Left lung (tissue), 4 donors: ENCODE measurements at regions not wholly inside any gene's neighbourhood (a gene's known extent, or its start where the extent isn't known, plus 50 kb on each side); places are given as distances from the start of the nearest gene placed in this dataset.

Experiments used
- ATAC-seq: fragments of 200-7000 bp; cut with Tn5 transposase; one replicate; pipeline ENCODE4 v1.9.1; 2020; ENCODE audit warnings: moderate library complexity
- DNase-seq, 4 donors: peaks; one replicate each; pipeline ENCODE4 v3.0.0-alpha.2; 2013 to 2020
- H3K27ac ChIP-seq, 2 donors: fragments of 200-600 bp; sonication (generic) in 1 of 2; one replicate each; pipeline versions ENCODE4 v1.5.0 to v1.8.0; 2020 to 2021
- H3K27me3 ChIP-seq, 2 donors: fragments of 200-600 bp; sonication (generic) in 1 of 2; one replicate each; pipeline versions ENCODE4 v1.5.0 to v1.8.0; 2020 to 2021
- H3K36me3 ChIP-seq, 2 donors: fragments of 200-600 bp; sonication (generic) in 1 of 2; one replicate each; pipeline versions ENCODE4 v1.5.0 to v1.8.0; 2020 to 2021
- H3K4me1 ChIP-seq, 2 donors: fragments of 200-600 bp; one replicate each; pipeline ENCODE4 v1.8.0; 2021
- H3K4me3 ChIP-seq, 2 donors: fragments of 200-600 bp; sonication (generic) in 1 of 2; one replicate each; pipeline versions ENCODE4 v1.5.0 to v1.8.0; 2020 to 2021; ENCODE audit warnings: mild to moderate bottlenecking in 1 of 2
- H3K9me3 ChIP-seq, 2 donors: fragments of 200-600 bp; sonication (generic) in 1 of 2; one replicate each; pipeline versions ENCODE4 v1.5.0 to v1.8.0; 2020 to 2021
- intact Hi-C, 2 donors: fragments of 100-400 bp; cut with DNase I; formaldehyde crosslinking; loops; one replicate each; pipeline versions ENCODE4 v1.11.2 to v1.14.2; 2022
- TF ChIP-seq, protein P1 (sequence below), 2 donors: fragments of 200-600 bp; sonication (generic) in 1 of 2; IDR thresholded peaks; one replicate each; pipeline versions ENCODE4 v1.5.0 to v1.8.0; 2021; ENCODE audit warnings: antibody characterized with exemption in 2 of 2
- donor health status: DM: no; HTN: yes; CAD: no.
- donor health status: DM: no; HTN: no; CAD: no.

DNA sequence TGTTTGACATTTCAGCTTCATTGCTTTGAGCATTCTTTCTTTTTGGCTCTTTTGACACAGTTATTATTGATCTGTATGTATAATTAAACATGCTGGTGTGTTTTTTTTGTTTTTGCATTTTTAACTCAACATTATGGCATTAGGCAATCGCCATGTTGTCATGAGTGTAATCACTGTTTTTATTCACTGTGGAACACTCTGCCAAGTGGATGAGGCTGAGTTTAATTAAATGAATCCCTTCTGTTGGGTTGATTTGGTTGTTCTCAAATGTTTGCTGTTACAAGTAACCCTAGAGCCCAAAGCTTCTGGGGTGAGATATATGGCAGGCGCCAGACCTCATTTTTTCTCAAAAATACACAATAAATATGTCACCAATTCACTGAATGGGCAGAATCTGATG lies 428.1 kb downstream of the MATN1 start:
- Histone ChIP-seq H3K27me3 (peaks cover 5 to 14% of the 10 kb centered on the region in 2 donors), H3K4me1 (no peaks in the 10 kb centered on the region), H3K36me3 (no peaks in the 10 kb centered on the region), H3K27ac (no peak overlapping the region), H3K9me3 (no peaks in the 10 kb centered on the region), H3K4me3 (no peak overlapping the region)
- DNase-seq (no peak), ATAC-seq (no peak)
- intact Hi-C loops: no loop called here
- TF ChIP-seq, protein P1, sequence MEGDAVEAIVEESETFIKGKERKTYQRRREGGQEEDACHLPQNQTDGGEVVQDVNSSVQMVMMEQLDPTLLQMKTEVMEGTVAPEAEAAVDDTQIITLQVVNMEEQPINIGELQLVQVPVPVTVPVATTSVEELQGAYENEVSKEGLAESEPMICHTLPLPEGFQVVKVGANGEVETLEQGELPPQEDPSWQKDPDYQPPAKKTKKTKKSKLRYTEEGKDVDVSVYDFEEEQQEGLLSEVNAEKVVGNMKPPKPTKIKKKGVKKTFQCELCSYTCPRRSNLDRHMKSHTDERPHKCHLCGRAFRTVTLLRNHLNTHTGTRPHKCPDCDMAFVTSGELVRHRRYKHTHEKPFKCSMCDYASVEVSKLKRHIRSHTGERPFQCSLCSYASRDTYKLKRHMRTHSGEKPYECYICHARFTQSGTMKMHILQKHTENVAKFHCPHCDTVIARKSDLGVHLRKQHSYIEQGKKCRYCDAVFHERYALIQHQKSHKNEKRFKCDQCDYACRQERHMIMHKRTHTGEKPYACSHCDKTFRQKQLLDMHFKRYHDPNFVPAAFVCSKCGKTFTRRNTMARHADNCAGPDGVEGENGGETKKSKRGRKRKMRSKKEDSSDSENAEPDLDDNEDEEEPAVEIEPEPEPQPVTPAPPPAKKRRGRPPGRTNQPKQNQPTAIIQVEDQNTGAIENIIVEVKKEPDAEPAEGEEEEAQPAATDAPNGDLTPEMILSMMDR (IDR thresholded peaks at IDR 0.05): no peak

DNA sequence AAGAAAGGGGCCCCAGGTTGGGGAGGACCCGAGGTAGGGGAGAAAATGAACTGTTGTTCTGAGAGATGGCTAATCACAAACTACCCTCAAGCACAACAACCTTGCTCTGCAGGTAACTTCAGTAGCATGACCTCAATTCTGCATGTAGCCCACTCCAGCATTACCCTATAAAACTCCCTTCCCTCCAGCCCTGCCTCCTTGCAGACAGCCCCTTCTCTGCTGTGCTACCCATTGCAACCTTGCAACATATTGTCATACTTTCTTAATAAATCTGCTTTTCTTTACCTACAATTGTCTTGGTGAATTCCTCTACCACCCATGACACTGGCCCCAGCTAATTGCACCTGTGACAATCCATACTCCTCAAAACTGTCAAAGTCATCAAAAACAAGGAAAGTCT lies 428.9 kb downstream of the MATN1 start:
- TF ChIP-seq, protein P1 (IDR thresholded peaks at IDR 0.05): no peak
- no peak for DNase-seq
- no peaks in the 10 kb centered on the region for H3K9me3 ChIP-seq

GRCh38 chr1:30292451-30292850 lies 430.9 kb downstream of the MATN1 start:
- no peaks in the 10 kb centered on the region for H3K4me1 ChIP-seq
- DNase-seq (no peak), ATAC-seq (no peak)
- H3K36me3 ChIP-seq: no peaks in the 10 kb centered on the region
- H3K27ac ChIP-seq: no peak overlapping the region
- intact Hi-C loops: no loop called here
- no peaks in the 10 kb centered on the region for H3K9me3 ChIP-seq
- TF ChIP-seq, protein P1 (IDR thresholded peaks at IDR 0.05): no peak
- no peak overlapping the region for H3K4me3 ChIP-seq
- H3K27me3 ChIP-seq: peaks cover 5 to 12% of the 10 kb centered on the region in 2 donors

More for the DNA sequence above, 428.9 kb downstream of the MATN1 start:
- no peaks in the 10 kb centered on the region for H3K4me1 ChIP-seq
- intact Hi-C loops: no loop called here
- H3K27me3 ChIP-seq: peaks cover 5 to 7% of the 10 kb centered on the region in 2 donors
- ATAC-seq: no peak
- H3K4me3 ChIP-seq: no peak overlapping the region
- H3K36me3 ChIP-seq: no peaks in the 10 kb centered on the region
- H3K27ac ChIP-seq: no peak overlapping the region

DNA sequence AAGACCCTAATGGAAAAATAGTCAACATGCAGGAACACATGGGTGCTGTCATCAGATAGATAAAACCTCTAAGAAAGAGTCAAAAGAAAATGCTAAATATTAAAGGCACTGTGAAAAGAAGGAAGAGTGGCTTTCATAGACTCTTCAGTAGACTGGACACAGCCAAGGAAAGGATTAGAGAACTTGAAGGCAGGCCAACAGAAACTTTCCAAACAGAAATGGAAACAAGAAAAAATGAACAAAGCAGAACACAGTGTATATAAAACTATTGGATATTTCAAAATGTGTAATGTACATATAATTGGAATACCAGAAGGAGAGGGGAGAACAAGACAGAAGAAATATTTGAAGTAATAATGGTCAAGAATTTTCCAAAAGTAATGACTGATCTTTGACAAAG lies 431.9 kb downstream of the MATN1 start:
- Histone ChIP-seq H3K27me3 (peaks cover 5 to 12% of the 10 kb centered on the region in 2 donors), H3K27ac (no peak overlapping the region), H3K36me3 (no peaks in the 10 kb centered on the region), H3K4me3 (no peak overlapping the region), H3K4me1 (no peaks in the 10 kb centered on the region), H3K9me3 (no peaks in the 10 kb centered on the region)
- DNase-seq (no peak), ATAC-seq (no peak)
- TF ChIP-seq, protein P1 (IDR thresholded peaks at IDR 0.05): no peak
- intact Hi-C loops: no loop called here

GRCh38 chr1:30290581-30290980 lies 432.8 kb downstream of the MATN1 start:
- intact Hi-C loops: no loop called here
- no peaks in the 10 kb centered on the region for H3K36me3 ChIP-seq
- TF ChIP-seq, protein P1 (IDR thresholded peaks at IDR 0.05): no peak
- ATAC-seq: no peak
- DNase-seq: peak in 1 of 4 donors; percentile 1
- H3K9me3 ChIP-seq: no peaks in the 10 kb centered on the region
- no peak overlapping the region for H3K27ac ChIP-seq
- peaks cover 5 to 8% of the 10 kb centered on the region in 2 donors for H3K27me3 ChIP-seq
- H3K4me1 ChIP-seq: no peaks in the 10 kb centered on the region
- H3K4me3 ChIP-seq: no peak overlapping the region
